Fibroblast of pulmonary artery (primary cell): ENCODE measurements at regions not wholly inside any gene's neighbourhood (a gene's known extent, or its start where the extent isn't known, plus 50 kb on each side); places are given as distances from the start of the nearest gene placed in this dataset.
A peak's percentile ranks its signal among the peaks of the same experiment; 100 is the strongest.

Source experiments
- DNase-seq: peaks from one replicate; pipeline ENCODE4 v3.0.0-alpha.2; 2010; ENCODE audit warnings: low read depth
- H3K4me3 ChIP-seq: replicated peaks from 2 replicates; pipeline ENCODE4 v1.5.1; 2011; ENCODE audit warnings: low read depth, mild to moderate bottlenecking, control low read depth, low read length, moderate library complexity
- TF ChIP-seq, protein P1 (sequence below): IDR thresholded peaks from 2 replicates; pipeline ENCODE4 v1.5.1; 2011; ENCODE audit warnings: mild to moderate bottlenecking, control low read depth, low read length, inconsistent platforms; ENCODE audit errors: missing control alignments

DNA sequence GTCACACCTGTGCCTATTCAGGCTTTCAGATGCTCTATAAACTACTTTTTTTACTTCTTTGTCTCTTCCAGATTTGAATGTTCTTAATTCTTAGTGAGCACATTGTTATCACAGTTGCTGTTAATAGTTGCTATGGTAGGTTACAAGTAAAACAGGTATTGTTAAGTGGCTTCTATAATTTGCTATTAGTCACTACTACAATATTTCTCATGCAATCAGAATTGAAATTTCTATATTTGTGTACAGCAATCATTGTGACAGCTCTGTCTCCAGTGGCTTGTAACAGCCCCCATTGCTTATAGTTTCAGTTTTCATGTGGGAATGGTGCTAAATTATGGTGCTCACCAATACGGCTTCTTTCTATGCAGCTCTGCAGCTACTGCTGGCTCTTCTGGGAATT is 318.4 kb upstream of the GOLIM4 start:
- H3K4me3 ChIP-seq, result no peak overlapping the region
- no peak for DNase-seq
- TF ChIP-seq, protein P1, sequence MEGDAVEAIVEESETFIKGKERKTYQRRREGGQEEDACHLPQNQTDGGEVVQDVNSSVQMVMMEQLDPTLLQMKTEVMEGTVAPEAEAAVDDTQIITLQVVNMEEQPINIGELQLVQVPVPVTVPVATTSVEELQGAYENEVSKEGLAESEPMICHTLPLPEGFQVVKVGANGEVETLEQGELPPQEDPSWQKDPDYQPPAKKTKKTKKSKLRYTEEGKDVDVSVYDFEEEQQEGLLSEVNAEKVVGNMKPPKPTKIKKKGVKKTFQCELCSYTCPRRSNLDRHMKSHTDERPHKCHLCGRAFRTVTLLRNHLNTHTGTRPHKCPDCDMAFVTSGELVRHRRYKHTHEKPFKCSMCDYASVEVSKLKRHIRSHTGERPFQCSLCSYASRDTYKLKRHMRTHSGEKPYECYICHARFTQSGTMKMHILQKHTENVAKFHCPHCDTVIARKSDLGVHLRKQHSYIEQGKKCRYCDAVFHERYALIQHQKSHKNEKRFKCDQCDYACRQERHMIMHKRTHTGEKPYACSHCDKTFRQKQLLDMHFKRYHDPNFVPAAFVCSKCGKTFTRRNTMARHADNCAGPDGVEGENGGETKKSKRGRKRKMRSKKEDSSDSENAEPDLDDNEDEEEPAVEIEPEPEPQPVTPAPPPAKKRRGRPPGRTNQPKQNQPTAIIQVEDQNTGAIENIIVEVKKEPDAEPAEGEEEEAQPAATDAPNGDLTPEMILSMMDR, result no peak

DNA sequence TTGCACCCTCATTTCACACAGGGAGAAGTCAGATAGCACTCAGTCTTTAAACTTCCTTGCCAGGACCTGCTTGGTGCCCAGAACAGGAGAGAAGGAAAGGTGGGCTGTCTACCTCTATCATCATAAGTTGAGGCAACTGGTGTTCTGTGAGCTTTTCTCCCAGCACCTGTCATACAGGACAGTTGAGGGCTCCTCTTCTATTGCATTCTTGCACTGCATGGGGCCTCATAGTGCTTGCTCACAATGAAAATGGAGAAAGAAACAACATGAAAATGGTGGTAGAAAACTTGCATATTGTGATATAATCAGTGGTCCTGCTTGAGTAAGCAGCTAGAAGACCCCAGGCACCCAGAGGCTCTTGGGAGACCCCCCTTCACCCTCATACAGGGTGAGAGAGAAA is 311.7 kb upstream of the GOLIM4 start:
- H3K4me3 ChIP-seq, result no peak overlapping the region
- no peak for DNase-seq
- TF ChIP-seq, protein P1, result no peak

DNA sequence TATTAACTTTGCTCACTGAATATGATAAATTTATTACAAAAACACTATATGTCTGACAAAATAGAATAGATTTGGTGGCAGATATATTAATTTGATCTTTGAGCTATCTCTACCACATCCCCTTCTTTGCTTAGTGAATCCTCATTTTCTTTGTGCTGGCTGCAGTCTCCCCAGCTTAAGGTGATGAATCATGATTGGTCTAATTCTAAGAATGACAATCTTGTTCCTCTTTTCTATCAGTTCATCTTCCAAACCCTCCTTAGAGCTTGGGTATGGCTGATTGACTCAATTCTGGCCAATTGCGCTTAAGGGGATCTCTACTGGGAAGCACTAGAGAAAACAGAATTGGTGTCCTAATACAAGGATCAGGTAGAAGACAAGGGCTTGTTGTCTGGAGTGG is 309.6 kb upstream of the GOLIM4 start:
- no peak for DNase-seq
- TF ChIP-seq, protein P1, result no peak
- no peak overlapping the region for H3K4me3 ChIP-seq

DNA sequence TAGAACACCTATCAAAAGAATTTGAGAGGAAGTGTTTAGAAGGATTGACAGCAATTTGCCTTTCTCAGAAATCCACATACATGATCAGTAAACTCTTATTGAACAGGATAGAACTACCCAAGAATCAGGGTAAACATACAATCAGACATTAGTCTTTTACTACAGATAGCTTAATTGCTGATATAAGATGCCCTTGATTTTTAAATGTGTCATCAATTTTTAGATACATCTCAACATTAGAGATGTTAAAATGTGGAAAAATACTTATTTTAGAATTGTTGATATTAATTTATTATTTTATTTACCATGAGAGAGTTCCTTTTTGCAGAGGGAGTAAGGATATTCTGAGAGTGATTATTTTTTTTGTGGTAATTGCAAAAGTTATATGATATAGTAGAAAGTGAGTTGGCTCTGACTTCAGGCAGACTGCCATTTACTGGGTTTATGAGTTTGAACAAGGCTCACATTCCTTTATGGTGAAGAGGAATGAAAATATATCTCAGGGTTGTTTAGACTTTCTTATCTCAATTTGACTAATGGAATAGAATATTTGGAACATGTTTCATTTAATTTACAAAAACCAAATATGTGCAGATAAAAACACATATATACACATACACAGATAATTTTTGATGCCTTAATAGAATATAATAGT is 302.8 kb upstream of the GOLIM4 start:
- TF ChIP-seq, protein P1, result no peak
- no peak overlapping the region for H3K4me3 ChIP-seq
- peak; percentile 45 for DNase-seq

DNA sequence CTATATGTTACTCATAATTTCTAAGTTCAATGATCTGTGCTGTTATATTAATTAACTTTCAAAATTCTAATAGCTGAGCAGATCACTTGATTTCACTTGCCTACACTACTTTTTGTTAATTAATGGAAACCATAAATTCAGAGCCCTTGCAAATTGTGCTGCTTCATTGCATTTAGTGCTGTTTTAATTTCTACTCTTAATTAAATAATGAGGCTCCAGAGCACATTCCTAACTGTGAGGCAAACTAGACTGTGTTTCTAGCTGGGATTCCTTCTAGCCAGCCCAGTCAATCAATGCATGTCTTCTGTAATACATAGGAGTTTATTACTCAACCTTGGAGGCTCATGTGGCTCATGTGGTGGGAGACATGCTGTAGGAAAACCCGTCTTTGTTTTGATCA is 301.1 kb upstream of the GOLIM4 start:
- DNase-seq, result no peak
- no peak overlapping the region for H3K4me3 ChIP-seq
- TF ChIP-seq, protein P1, result no peak

DNA sequence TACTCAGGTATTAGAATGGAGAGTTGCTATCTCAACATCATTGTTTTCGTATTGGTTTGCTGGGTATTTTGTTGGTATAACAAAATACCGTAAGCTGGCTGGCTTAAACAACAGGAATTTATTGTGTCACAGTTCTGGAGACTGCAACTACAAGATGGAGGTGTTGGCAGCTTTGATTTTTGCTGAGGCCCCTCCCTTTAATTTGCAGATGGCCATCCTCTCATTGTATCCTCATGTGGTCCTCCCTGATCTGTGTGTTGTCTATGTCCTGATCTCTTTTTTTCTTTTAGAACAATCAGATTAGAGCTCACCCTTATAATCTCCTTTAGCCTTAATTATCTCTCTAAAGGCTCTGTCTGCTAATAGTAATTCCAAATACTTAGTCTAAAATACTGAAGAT is 299.8 kb upstream of the GOLIM4 start:
- DNase-seq, result no peak
- no peak overlapping the region for H3K4me3 ChIP-seq
- TF ChIP-seq, protein P1, result no peak

DNA sequence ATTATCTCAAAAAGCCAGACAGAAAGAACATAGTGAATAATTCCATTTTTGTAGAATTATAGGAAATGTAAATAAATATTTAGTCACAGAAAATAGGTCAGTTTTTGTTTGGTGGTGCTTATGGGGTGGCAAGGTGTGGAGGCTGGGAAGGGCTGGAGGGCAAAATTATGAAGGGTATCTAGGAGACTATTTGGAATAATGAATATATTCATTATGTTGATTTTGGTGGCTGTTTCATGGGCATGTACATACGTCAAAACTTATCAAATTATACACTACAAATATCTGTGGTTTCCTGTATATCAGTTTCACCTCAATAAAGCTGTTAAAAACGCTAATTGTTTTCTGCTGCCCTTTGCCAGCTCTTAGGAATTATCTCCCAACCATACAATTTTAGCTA is 298.7 kb upstream of the GOLIM4 start:
- DNase-seq, result no peak
- TF ChIP-seq, protein P1, result no peak
- no peak overlapping the region for H3K4me3 ChIP-seq
